ENCODE measurements at regions not wholly inside any gene's neighbourhood (a gene's known extent, or its start where the extent isn't known, plus 50 kb on each side); places are given as distances from the start of the nearest gene placed in this dataset.

DNA sequence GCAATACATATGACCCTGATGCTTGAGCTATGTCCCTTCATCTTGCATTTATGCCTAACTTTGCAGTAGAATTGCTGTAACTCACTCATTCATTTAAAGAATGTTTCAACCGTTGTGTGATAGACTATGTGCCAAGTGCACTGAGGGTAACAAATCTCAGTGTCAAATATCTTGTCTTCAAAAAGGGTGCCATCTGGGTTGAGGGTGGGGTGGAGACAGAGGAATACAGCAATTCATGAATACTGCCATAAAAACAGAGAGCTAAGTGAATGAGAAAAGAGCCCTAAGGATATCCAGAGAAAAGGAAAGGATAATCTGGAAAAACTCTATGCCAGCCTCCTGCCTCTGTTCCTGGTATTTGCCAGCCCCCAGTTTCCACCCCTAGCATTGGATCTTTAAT lies 1534.4 kb upstream of the PIK3C3 start:
- TF ChIP-seq POLR2AphosphoS5 (IDR thresholded peaks at IDR 0.05), result no peak
- TF ChIP-seq, protein P1, sequence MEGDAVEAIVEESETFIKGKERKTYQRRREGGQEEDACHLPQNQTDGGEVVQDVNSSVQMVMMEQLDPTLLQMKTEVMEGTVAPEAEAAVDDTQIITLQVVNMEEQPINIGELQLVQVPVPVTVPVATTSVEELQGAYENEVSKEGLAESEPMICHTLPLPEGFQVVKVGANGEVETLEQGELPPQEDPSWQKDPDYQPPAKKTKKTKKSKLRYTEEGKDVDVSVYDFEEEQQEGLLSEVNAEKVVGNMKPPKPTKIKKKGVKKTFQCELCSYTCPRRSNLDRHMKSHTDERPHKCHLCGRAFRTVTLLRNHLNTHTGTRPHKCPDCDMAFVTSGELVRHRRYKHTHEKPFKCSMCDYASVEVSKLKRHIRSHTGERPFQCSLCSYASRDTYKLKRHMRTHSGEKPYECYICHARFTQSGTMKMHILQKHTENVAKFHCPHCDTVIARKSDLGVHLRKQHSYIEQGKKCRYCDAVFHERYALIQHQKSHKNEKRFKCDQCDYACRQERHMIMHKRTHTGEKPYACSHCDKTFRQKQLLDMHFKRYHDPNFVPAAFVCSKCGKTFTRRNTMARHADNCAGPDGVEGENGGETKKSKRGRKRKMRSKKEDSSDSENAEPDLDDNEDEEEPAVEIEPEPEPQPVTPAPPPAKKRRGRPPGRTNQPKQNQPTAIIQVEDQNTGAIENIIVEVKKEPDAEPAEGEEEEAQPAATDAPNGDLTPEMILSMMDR (IDR thresholded peaks at IDR 0.05 in 8 of 11, conservative IDR thresholded peaks at IDR 0.05 in 3 of 11), result no peak
- TF ChIP-seq POLR2A (IDR thresholded peaks at IDR 0.05), result no peak
- no peaks in the 10 kb centered on the region for H3K27me3 ChIP-seq (replicated peaks in 1 of 7)
- H3K4me1 ChIP-seq, result no peaks in the 10 kb centered on the region
- 51 to 89% (median 73%) methylated on average over 1 of the region's 1 CpG for WGBS, 5 donors
- H3K36me3 ChIP-seq, result no peaks in the 10 kb centered on the region
- H3K4me3 ChIP-seq, result no peak overlapping the region
- peaks cover 0 to 7% (median 0%) of the 10 kb centered on the region in 8 donors for H3K9me3 ChIP-seq
- no peak overlapping the region for H3K27ac ChIP-seq
- intact Hi-C loops (cut with DNase I; ENCODE audit: low total_unique reads), result no loop called here
- no peak for DNase-seq

DNA sequence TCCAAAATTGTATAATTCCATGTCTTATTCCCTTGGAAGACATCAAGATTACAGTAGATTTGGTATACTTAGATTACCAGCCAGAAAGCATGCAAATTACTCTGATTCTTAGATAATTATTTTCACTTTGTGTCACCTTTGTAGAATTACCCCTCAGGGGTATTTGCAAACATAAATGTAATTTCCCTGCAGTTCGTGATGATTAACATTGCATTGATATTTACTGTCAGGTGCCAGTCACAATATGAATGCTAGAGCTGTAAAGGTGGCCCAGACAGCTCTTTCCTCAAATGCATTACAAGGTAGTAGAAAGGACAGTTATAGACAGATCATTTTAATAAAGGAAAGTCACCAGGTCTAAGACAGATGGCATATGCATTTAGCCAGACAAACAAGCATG lies 1537.5 kb upstream of the PIK3C3 start:
- H3K9me3 ChIP-seq, result peaks cover 0 to 7% (median 0%) of the 10 kb centered on the region in 8 donors
- 53 to 88% (median 55%) methylated on average over 1 of the region's 1 CpG for WGBS, 5 donors
- H3K4me3 ChIP-seq, result no peak overlapping the region
- no peak overlapping the region for H3K27ac ChIP-seq
- H3K36me3 ChIP-seq, result no peaks in the 10 kb centered on the region
- no peak for DNase-seq
- H3K27me3 ChIP-seq (replicated peaks in 1 of 7), result no peaks in the 10 kb centered on the region
- intact Hi-C loops (cut with DNase I; ENCODE audit: low total_unique reads), result no loop called here
- TF ChIP-seq POLR2A (IDR thresholded peaks at IDR 0.05), result no peak
- TF ChIP-seq, protein P1 (IDR thresholded peaks at IDR 0.05 in 8 of 11, conservative IDR thresholded peaks at IDR 0.05 in 3 of 11), result no peak
- no peak for TF ChIP-seq POLR2AphosphoS5 (IDR thresholded peaks at IDR 0.05)
- H3K4me1 ChIP-seq, result no peaks in the 10 kb centered on the region

DNA sequence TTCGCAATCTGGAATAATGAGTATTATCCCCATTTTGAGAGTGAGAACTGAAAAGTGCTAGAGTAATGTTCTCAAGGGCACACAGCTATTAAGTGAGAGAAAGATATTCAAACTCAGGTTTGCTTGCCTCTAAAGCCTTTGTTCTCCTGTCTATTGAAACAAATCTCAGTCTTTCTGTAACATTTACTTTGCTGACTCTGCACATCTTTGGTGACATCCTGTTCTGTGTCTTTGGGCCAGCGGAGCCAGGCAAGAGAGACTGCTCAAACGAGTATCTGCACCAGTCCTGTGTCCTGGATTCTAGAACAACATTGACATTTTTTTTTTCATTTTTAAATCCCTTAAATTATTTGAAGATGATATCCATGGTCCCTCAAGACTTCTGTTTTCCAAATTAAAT lies 1539.2 kb upstream of the PIK3C3 start:
- Histone ChIP-seq H3K4me1 (no peaks in the 10 kb centered on the region), H3K36me3 (no peaks in the 10 kb centered on the region), H3K9me3 (no peaks in the 10 kb centered on the region), H3K27ac (no peak overlapping the region), H3K27me3 (replicated peaks in 1 of 7) (no peaks in the 10 kb centered on the region), H3K4me3 (no peak overlapping the region)
- intact Hi-C loops (cut with DNase I; ENCODE audit: low total_unique reads), result no loop called here
- TF ChIP-seq POLR2AphosphoS5 (IDR thresholded peaks at IDR 0.05) (no peak), POLR2A (IDR thresholded peaks at IDR 0.05) (no peak)
- TF ChIP-seq, protein P1 (IDR thresholded peaks at IDR 0.05 in 8 of 11, conservative IDR thresholded peaks at IDR 0.05 in 3 of 11), result no peak
- no peak for DNase-seq
- 47 to 68% (median 54%) methylated on average over 3 of the region's 3 CpGs for WGBS, 5 donors

DNA sequence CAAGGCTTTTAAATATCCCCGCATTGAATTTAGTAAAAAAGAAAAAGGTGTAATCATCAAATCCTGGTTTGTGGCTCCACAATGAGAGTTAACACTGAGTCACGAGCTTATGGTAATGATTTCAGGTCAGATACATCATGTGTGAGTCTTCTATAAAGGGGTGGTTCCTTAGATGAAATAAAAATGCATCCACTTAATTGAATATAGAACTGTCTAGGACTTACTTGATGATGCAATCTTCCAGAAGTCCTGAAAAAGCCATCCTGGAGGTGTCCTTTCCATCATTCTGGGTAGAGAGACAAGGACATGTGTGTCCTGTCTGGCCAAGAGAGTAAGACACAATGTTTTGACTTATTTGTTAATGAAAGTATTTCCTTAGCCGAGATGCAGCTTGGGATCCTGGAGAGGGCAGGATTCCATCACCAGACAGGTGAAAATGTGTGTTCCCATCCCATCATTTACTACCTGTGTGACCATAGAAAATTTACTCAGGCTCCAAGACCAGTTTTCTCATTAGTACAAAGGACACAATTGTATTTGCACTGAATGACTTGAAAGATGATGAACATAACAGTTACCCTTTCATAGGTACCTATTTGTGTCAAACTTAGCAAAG lies 1539.8 kb upstream of the PIK3C3 start:
- no peak for DNase-seq
- Histone ChIP-seq H3K4me1 (no peaks in the 10 kb centered on the region), H3K9me3 (no peaks in the 10 kb centered on the region), H3K36me3 (no peaks in the 10 kb centered on the region), H3K27me3 (replicated peaks in 1 of 7) (no peaks in the 10 kb centered on the region), H3K27ac (no peak overlapping the region), H3K4me3 (no peak overlapping the region)
- 45 to 83% (median 55%) methylated on average over 3 of the region's 3 CpGs for WGBS, 5 donors
- TF ChIP-seq, protein P1 (IDR thresholded peaks at IDR 0.05 in 8 of 11, conservative IDR thresholded peaks at IDR 0.05 in 3 of 11), result no peak
- TF ChIP-seq POLR2A (IDR thresholded peaks at IDR 0.05) (no peak), POLR2AphosphoS5 (IDR thresholded peaks at IDR 0.05) (no peak)
- intact Hi-C loops (cut with DNase I; ENCODE audit: low total_unique reads), result no loop called here
